Fibroblast of lung (primary cell): ENCODE measurements at regions not wholly inside any gene's neighbourhood (a gene's known extent, or its start where the extent isn't known, plus 50 kb on each side); places are given as distances from the start of the nearest gene placed in this dataset.
"Not testable (repeated sequence)": the region's sequence is repeated elsewhere in the genome, so short reads cannot be mapped to it uniquely, and the experiment has no call there.

Experiments used
- DNase-seq, 2 donors: peaks; one replicate each; pipeline versions ENCODE4 v3.0.0 to v3.0.0-alpha.2; 2010; ENCODE audit warnings: low read depth in 2 of 2
- H2AFZ ChIP-seq: 2 replicates; pipeline ENCODE4 v1.5.1; 2012; ENCODE audit warnings: low read length, control low read depth, inconsistent platforms
- H3K27ac ChIP-seq: 2 replicates; pipeline ENCODE4 v1.5.1; 2011; ENCODE audit warnings: low read length, control low read depth; ENCODE audit not compliant: insufficient read depth
- H3K27me3 ChIP-seq: 2 replicates; pipeline ENCODE4 v1.5.1; 2011; ENCODE audit warnings: mild to moderate bottlenecking, low read length; ENCODE audit not compliant: control insufficient read depth, insufficient read depth
- H3K36me3 ChIP-seq: 2 replicates; pipeline ENCODE4 v1.5.1; 2011; ENCODE audit warnings: low read length; ENCODE audit not compliant: control insufficient read depth, insufficient read depth
- H3K4me1 ChIP-seq: 2 replicates; pipeline ENCODE4 v1.5.1; 2011; ENCODE audit warnings: low read length; ENCODE audit not compliant: control insufficient read depth, insufficient read depth; ENCODE audit errors: extremely low read depth
- H3K4me2 ChIP-seq: 2 replicates; pipeline ENCODE4 v1.5.1; 2011; ENCODE audit warnings: low read length, control low read depth; ENCODE audit not compliant: insufficient read depth; ENCODE audit errors: extremely low read depth
- H3K4me3 ChIP-seq, 4 experiments: fragments of 200-600 bp in 1 of 4; sonication (generic) in 1 of 4; replicated peaks in 1 of 4; 2 replicates each; pipeline ENCODE4 v1.5.1; 2011 to 2016; ENCODE audit warnings: low read length in 4 of 4, low read depth in 3 of 4, mild to moderate bottlenecking in 3 of 4, control low read depth in 2 of 4, inconsistent platforms in 1 of 4, mixed read lengths in 1 of 4; ENCODE audit not compliant: insufficient read depth in 1 of 4; ENCODE audit errors: control extremely low read depth in 1 of 4
- H3K79me2 ChIP-seq: 2 replicates; pipeline ENCODE4 v1.5.1; 2012; ENCODE audit warnings: mild to moderate bottlenecking, low read length, inconsistent platforms; ENCODE audit not compliant: control insufficient read depth, insufficient read depth
- H3K9ac ChIP-seq: 2 replicates; pipeline ENCODE4 v1.5.1; 2011; ENCODE audit warnings: mild to moderate bottlenecking, low read length, control low read depth; ENCODE audit not compliant: insufficient read depth
- H3K9me3 ChIP-seq: 2 replicates; pipeline ENCODE4 v1.5.1; 2012; ENCODE audit warnings: low read depth, low read length; ENCODE audit not compliant: control insufficient read depth, insufficient read depth
- H4K20me1 ChIP-seq: 2 replicates; pipeline ENCODE4 v1.5.1; 2011; ENCODE audit warnings: low read length; ENCODE audit not compliant: control insufficient read depth, insufficient read depth; ENCODE audit errors: extremely low read depth
- EZH2 ChIP-seq: IDR thresholded peaks from 2 replicates; pipeline ENCODE4 v1.5.1; 2012; ENCODE audit warnings: low read length, control low read depth, mild to moderate bottlenecking; ENCODE audit errors: missing control alignments
- TF ChIP-seq, protein P1 (sequence below), 2 donors: IDR thresholded peaks in 1 of 2; conservative IDR thresholded peaks in 1 of 2; 1 replicate in 1 of 2; 2 replicates in 1 of 2; pipeline ENCODE4 v1.5.1; 2011 to 2012; ENCODE audit warnings: low read length in 2 of 2, control low read depth in 1 of 2, inconsistent platforms in 1 of 2, low read depth in 1 of 2, mild to moderate bottlenecking in 1 of 2

DNA sequence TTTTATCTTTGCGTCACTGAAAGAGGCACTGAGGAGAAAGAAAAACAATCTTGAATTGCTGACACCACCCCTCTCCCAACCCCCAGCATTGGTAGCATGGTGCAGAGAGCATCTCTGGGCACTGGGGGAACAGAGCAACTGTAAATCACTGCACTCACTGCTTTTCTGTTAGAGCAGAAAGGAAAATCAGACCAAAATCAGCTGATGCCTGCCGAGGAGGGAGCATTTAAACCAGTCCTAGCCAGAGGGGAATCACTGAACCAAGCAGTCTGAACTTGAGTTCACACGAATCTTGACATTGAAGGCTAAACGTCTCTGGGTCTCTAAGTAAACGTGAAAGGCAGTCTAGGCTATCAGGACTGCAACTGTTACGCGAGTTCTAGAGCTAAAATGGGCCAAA is 205.8 kb downstream of the SPANXN4 start:
- no peak overlapping the region for H3K4me2 ChIP-seq
- no peak for DNase-seq
- no peaks in the 10 kb centered on the region for H3K27me3 ChIP-seq
- H3K36me3 ChIP-seq, result no peaks in the 10 kb centered on the region
- H2AFZ ChIP-seq, result no peak overlapping the region
- no peaks in the 10 kb centered on the region for H3K9me3 ChIP-seq
- no peak overlapping the region for H3K4me3 ChIP-seq
- H3K79me2 ChIP-seq, result no peaks in the 10 kb centered on the region
- no peak overlapping the region for H3K27ac ChIP-seq
- no peaks in the 10 kb centered on the region for H3K4me1 ChIP-seq
- H4K20me1 ChIP-seq, result no peaks in the 10 kb centered on the region
- TF ChIP-seq, protein P1, sequence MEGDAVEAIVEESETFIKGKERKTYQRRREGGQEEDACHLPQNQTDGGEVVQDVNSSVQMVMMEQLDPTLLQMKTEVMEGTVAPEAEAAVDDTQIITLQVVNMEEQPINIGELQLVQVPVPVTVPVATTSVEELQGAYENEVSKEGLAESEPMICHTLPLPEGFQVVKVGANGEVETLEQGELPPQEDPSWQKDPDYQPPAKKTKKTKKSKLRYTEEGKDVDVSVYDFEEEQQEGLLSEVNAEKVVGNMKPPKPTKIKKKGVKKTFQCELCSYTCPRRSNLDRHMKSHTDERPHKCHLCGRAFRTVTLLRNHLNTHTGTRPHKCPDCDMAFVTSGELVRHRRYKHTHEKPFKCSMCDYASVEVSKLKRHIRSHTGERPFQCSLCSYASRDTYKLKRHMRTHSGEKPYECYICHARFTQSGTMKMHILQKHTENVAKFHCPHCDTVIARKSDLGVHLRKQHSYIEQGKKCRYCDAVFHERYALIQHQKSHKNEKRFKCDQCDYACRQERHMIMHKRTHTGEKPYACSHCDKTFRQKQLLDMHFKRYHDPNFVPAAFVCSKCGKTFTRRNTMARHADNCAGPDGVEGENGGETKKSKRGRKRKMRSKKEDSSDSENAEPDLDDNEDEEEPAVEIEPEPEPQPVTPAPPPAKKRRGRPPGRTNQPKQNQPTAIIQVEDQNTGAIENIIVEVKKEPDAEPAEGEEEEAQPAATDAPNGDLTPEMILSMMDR (conservative IDR thresholded peaks at IDR 0.05 in 1 of 2, IDR thresholded peaks at IDR 0.05 in 1 of 2; ENCODE audit: low read depth in 1 of 2, low read length in 2 of 2), result no peak
- TF ChIP-seq EZH2, result no peak
- no peak overlapping the region for H3K9ac ChIP-seq

DNA sequence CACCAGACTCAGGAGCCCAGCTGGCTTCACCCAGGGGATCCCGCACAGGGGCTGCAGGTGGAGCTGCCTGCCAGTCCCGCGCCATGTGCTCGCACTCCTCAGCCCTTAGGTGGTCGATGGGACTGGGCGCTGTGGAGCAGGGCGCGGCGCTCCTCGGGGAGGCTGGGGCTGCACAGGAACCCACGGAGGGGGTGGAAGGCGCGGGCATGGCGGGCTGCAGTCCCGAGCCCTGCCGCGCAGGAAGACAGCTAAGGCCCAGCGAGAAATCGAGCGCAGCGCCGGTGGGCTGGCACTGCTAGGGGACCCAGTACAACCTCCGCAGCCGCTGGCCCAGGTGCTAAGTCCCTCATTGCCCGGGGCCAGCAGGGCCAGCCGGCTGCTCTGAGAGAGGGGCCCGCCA is 202.9 kb downstream of the SPANXN4 start:
- not testable (repeated sequence) for H3K36me3 ChIP-seq, H3K27ac ChIP-seq, H3K4me1 ChIP-seq, H3K79me2 ChIP-seq, H3K4me2 ChIP-seq, H4K20me1 ChIP-seq, DNase-seq, H2AFZ ChIP-seq, H3K4me3 ChIP-seq, H3K27me3 ChIP-seq, H3K9me3 ChIP-seq, H3K9ac ChIP-seq

GRCh38 chrX:143206966-143207365 is 181.2 kb downstream of the SPANXN4 start:
- TF ChIP-seq, protein P1 (conservative IDR thresholded peaks at IDR 0.05 in 1 of 2, IDR thresholded peaks at IDR 0.05 in 1 of 2; ENCODE audit: low read depth in 1 of 2, low read length in 2 of 2), result no peak
- TF ChIP-seq EZH2, result no peak
- no peak for DNase-seq
- Histone ChIP-seq H3K27ac (no peak overlapping the region), H3K4me3 (no peak overlapping the region), H3K4me2 (no peak overlapping the region), H3K36me3 (no peaks in the 10 kb centered on the region), H4K20me1 (no peaks in the 10 kb centered on the region), H2AFZ (no peak overlapping the region), H3K27me3 (no peaks in the 10 kb centered on the region), H3K9me3 (no peaks in the 10 kb centered on the region), H3K9ac (no peak overlapping the region), H3K4me1 (no peaks in the 10 kb centered on the region), H3K79me2 (no peaks in the 10 kb centered on the region)

DNA sequence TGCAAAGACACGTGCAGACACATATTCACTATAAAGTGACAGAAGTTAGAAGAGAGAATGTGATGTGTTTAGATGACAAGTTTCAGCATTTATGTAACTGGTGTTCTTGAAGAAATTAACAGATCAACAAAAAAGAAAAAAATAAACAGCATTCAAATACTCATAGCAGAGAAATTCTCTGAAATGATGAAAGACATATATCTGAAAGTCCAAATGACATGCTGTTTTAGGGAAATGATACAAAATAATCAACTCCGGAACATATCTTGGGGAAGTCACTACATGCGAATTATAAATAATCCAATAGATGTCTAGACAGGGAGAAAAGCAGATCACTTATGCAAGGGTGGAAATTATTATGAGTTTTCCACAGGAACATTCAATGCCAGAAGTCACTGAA is 146.0 kb downstream of the SPANXN4 start:
- Histone ChIP-seq H3K36me3 (no peaks in the 10 kb centered on the region), H3K4me1 (no peaks in the 10 kb centered on the region), H4K20me1 (no peaks in the 10 kb centered on the region), H3K9ac (no peak overlapping the region), H2AFZ (no peak overlapping the region), H3K79me2 (no peaks in the 10 kb centered on the region), H3K27ac (no peak overlapping the region), H3K9me3 (no peaks in the 10 kb centered on the region), H3K4me2 (no peak overlapping the region), H3K27me3 (no peaks in the 10 kb centered on the region), H3K4me3 (no peak overlapping the region)
- no peak for TF ChIP-seq EZH2
- TF ChIP-seq, protein P1 (conservative IDR thresholded peaks at IDR 0.05 in 1 of 2, IDR thresholded peaks at IDR 0.05 in 1 of 2; ENCODE audit: low read depth in 1 of 2, low read length in 2 of 2), result no peak
- DNase-seq, result no peak
